ENCODE measurements at regions not wholly inside any gene's neighbourhood (a gene's known extent, or its start where the extent isn't known, plus 50 kb on each side); places are given as distances from the start of the nearest gene placed in this dataset.

DNA sequence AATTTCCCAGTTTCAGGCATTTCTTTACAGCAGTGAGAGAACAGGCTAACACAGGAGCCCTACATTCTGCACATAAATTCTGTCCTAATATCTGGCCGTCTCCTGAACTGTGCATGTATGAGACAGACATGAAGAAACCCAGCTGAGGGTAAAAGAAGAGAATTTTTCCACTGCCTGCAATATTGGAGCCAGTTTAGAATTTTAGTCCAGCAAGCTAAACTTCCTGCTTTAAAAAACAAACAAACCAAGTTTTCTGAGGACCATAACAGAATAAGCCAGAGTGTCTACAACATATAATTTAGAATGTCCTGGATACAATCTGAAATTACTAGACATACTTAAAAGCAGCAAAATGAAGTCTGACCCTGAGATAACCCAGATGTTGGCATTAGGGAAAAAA is 215.1 kb upstream of the KLHL29 start:
- in situ Hi-C loops (cut with HindIII; ENCODE audit: low sequenced_read_pairs) = no loop called here

DNA sequence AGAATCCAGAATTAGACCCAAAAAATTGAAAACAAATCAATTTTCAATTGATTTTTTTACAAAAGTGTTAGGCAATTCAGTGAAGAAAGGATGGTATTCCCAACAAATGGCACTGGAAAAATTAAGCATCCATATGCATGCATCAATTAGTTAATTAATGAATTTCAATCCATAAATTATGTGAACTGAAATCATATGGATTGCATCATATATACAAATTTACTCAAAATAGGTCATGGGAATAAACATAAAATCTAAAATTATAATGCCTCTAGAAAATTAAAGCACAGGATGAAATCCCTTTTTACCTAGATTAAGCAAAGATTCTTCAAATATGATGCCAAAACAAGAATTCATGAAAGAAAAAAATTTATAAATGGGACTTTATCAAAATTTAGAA is 213.9 kb upstream of the KLHL29 start:
- in situ Hi-C loops (cut with HindIII; ENCODE audit: low sequenced_read_pairs) = no loop called here

DNA sequence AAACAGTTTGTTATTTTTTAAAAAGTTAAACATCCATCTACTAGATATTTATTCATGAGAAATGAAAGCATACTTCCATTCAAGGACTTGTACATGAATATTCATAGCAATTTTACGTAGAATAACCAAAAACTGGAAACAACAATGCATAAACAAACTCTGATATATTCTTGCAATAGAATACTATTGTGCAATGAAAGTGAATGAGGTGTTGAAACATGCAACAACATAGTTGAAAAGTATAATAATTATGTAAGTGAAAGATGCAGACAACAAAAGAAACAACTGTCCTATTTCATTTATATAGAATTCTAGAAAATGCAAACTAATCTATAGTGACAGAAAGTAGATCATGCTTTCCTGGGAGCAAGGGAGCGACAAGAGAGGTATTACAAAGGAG is 206.6 kb upstream of the KLHL29 start:
- in situ Hi-C loops (cut with HindIII; ENCODE audit: low sequenced_read_pairs) = no loop called here

DNA sequence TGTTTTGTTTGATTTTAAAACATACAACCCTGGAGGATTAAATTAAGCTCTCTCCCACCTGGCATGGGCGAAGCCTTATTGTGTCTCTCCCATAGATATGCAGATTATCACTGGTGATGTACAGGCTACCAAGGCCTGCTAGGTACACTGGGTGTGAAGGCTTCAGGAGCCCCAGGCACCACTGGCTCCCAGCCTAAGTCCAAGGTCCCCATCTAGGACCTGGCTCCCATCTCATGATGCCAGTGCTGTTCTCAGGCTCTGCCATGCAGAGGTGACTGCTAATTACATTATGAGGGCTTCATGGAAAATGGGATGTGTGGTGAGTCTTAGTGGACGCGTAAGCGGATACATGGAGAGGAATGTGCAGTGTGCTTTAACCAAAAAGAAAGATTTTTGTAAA is 201.2 kb upstream of the KLHL29 start:
- in situ Hi-C loops (cut with HindIII; ENCODE audit: low sequenced_read_pairs) = no loop called here

DNA sequence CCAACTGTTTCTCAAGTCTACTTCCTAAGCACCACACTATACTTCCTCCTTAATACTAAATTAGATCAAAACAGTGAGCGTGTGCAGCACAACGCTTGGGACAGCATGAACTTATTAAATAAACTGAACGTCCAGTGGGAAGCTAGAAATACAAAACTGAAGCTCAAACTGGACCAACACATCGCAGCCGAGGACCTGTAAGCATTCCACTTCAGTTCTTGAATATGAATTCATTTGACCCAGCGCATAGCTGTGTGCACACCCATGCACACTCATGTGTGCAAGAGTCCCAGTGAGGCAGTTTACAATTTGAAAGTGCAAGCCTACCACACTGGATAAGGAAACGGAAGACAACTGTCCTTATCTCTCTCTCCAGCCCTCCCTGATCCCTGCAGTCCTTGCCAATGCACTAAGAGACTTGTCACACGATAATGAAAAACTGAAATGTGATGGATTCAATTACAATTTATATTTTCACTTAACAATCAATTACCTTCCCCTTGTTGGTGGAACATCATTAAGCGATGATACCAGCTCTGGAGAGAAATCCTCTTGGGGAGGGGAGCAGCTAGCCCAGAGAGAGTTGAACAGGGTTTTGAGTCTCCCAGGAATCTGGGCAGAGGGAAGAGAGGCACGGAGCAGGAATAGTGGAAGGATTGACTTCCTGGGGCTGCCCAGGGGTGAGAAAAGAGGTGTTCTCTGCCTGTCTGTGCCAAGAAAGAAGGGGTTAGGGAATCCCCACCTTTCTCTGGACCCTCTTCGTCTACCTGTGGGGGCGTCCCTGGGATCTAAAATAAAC is 186.5 kb upstream of the KLHL29 start:
- in situ Hi-C loops (cut with HindIII; ENCODE audit: low sequenced_read_pairs) = no loop called here

DNA sequence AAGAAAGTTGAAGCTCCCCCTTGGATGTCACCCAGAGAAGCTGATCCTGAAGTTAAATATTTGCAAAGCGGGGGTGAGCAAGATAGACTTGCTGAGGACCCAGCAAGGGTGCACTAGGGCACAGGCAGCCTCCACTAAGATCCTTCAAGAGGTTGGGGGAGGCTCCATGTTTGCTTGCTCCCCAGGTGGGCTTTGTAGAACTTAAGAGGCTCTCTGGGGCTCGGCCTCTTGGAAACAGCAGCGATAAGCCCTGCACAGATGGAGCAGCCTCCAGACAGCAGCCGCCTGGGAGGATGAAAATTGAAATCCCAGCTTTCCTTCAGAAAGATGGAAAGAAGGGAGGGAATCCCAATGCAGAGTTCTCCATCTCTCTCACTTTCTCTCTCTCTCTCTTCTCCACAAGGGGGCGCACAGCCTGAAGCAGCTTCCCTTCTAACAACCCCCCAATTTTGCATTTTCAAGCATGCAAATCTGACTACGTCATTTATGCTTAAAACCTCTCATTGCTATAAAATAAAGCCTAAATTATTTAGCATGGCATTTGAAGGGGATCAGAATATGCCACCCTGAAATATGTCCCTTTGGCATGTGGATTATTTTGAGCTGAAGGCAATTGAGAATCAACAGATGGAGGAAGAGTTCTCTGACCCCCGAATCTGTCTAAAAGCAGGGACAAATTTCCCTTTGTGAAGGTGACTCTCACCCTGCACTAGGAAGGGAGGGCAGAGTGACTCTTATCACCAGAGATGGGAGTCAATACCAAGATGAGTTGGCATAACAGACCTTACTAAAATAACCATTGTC is 185.7 kb upstream of the KLHL29 start:
- in situ Hi-C loops (cut with HindIII; ENCODE audit: low sequenced_read_pairs) = no loop called here

- in situ Hi-C loops (cut with HindIII; ENCODE audit: low sequenced_read_pairs) = no loop called here
Measured at GRCh38 chr2:23200068-23200786, 184.8 kb upstream of the KLHL29 start.

DNA sequence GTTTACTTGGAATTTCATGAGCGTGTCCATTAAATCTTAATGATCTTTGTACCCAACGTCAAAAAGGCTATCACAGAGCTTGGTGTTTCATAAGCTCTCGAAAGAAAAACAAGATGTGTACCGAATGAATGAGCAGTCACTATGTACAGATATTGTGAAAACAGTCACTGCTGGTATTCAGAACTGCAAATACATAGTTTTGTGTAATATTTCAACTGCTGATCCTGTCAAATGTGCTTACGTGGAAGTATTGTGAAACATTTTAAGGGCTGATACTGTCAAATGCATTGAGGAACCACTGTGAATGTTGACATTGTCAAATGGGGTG is 184.2 kb upstream of the KLHL29 start:
- in situ Hi-C loops (cut with HindIII; ENCODE audit: low sequenced_read_pairs) = no loop called here

GRCh38 chr2:23203383-23203782 is 181.6 kb upstream of the KLHL29 start:
- in situ Hi-C loops (cut with HindIII; ENCODE audit: low sequenced_read_pairs) = no loop called here

GRCh38 chr2:23204685-23205242 is 180.2 kb upstream of the KLHL29 start:
- in situ Hi-C loops (cut with HindIII; ENCODE audit: low sequenced_read_pairs) = no loop called here

DNA sequence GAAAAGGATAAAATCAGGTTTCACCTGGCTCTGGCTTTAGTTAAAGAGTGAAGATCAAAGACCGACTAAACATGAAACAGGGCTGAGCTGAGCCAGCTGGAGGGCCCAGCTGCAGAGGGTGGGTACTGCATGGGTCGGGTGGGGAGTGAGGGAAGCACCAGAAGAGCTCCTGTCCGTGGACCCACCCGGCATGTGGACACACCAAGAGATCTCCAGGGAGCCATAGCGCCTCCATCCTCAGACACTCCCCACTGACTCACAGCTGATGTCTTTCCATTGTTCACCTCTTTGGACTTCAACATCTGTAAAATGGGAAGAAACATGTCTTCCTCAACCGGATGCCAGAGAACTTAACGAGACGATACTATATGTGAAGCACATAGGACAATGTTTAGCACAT is 178.3 kb upstream of the KLHL29 start:
- in situ Hi-C loops (cut with HindIII; ENCODE audit: low sequenced_read_pairs) = no loop called here

- in situ Hi-C loops (cut with HindIII; ENCODE audit: low sequenced_read_pairs) = no loop called here
Measured at GRCh38 chr2:23207871-23208270, 177.1 kb upstream of the KLHL29 start.

GRCh38 chr2:23208339-23208738 is 176.6 kb upstream of the KLHL29 start:
- in situ Hi-C loops (cut with HindIII; ENCODE audit: low sequenced_read_pairs) = no loop called here

DNA sequence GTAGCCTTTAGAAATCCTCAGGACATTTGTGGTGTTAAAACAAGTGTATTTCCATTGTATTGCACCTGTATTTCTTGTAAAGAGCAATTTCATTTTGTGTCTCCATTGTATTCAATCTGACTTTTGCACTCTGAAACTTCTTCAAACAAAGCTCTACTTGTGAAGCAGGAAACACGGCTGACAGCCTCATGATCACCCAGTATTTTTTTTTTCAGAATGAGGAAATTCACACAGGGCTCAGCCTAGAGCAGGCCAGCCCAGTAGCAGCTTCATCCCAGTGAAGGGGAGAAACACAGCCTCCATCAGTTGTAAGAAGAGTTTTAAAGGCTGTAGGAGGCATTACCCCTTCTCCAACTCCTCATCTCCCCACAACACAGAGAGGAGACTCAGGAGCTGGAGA is 175.9 kb upstream of the KLHL29 start:
- in situ Hi-C loops (cut with HindIII; ENCODE audit: low sequenced_read_pairs) = no loop called here

- in situ Hi-C loops (cut with HindIII; ENCODE audit: low sequenced_read_pairs) = no loop called here
Measured at GRCh38 chr2:23211987-23212583, 172.9 kb upstream of the KLHL29 start.

DNA sequence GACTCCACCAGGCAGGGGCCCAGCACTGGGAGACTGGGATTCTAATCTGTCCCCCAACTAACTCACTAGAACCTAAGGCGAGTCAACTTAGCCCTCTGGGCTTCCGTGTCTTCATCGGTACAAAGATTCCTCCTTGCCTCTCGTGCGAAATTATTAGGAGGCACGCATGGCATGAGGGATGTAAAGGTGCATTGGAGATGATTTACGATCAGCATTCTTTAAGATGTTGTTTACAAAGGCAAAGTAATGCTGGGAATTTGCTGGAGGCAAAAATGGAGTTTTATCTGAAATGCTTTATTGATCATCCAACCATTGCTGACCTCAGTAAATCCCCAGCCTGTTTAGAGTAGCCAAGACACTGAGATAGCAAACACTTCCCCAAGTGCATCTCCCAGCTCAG is 171.8 kb upstream of the KLHL29 start:
- in situ Hi-C loops (cut with HindIII; ENCODE audit: low sequenced_read_pairs) = no loop called here

DNA sequence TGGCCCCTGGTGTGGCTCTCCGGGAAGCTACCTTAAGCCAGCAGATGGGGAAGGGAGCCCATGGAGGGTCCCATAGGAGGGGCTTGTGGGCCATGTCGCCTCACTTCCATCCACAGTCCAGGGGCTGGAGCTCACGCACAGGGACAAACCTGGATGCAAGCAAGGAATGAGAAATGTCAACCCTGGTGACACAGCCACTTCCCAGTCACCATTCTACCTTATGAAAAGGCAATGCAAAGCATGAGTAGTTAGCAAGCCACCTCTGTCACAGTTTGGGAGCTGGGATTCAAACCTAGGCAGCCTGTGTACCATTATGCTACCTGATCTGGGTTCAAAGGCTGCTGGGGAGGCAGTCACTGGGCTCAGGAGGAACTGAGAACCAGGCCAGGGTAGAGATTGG is 170.0 kb upstream of the KLHL29 start:
- in situ Hi-C loops (cut with HindIII; ENCODE audit: low sequenced_read_pairs) = no loop called here

- in situ Hi-C loops (cut with HindIII; ENCODE audit: low sequenced_read_pairs) = no loop called here
Measured at GRCh38 chr2:23219666-23220065, 165.3 kb upstream of the KLHL29 start.

- in situ Hi-C loops (cut with HindIII; ENCODE audit: low sequenced_read_pairs) = no loop called here
Measured at GRCh38 chr2:23220513-23221094, 164.4 kb upstream of the KLHL29 start.

DNA sequence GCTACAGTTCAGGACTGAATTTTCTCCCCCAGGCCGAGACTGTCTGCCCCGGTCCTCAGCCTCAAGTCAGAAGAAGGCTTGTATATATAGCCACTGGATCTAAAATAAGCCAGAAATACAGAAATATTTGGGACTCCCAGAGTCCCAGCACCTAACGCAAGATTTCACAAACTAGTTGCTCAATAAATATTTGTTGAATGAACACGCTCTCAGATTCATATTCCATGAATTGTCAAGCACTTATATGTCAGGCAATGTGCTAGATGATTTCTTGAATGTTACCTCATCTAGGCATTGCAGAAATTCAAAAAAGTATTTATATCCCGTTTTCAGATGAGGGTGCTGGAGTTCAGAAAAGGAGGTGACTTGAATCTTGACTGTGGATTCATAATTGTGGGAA is 163.7 kb upstream of the KLHL29 start:
- in situ Hi-C loops (cut with HindIII; ENCODE audit: low sequenced_read_pairs) = no loop called here

- in situ Hi-C loops (cut with HindIII; ENCODE audit: low sequenced_read_pairs) = no loop called here
Measured at GRCh38 chr2:23221901-23222300, 163.1 kb upstream of the KLHL29 start.

Measured in endothelial cell of hepatic sinusoid (primary cell).